PFSK-1 (cell line): ENCODE measurements at regions not wholly inside any gene's neighbourhood (a gene's known extent, or its start where the extent isn't known, plus 50 kb on each side); places are given as distances from the start of the nearest gene placed in this dataset.

Experiments
- FOXP2 ChIP-seq: optimal IDR thresholded peaks from 2 replicates; pipeline ENCODE3; 2011; ENCODE audit warnings: borderline replicate concordance, control low read depth, inconsistent platforms; ENCODE audit not compliant: insufficient read depth; ENCODE audit errors: extremely low read length, extremely low read depth
- POLR2AphosphoS5 ChIP-seq: IDR thresholded peaks from 2 replicates; pipeline ENCODE4 v1.6.1; 2012; ENCODE audit warnings: low read depth, mild to moderate bottlenecking, control low read depth, low read length, moderate library complexity
- TAF1 ChIP-seq: IDR thresholded peaks from 2 replicates; pipeline ENCODE4 v1.6.1; 2012; ENCODE audit warnings: low read length, control low read depth, borderline replicate concordance; ENCODE audit not compliant: insufficient read depth
- TF ChIP-seq, protein P1 (sequence below), 2 experiments: IDR thresholded peaks; 2 replicates each; pipeline versions ENCODE4 v1.6.1 to v1.8.0; 2011 to 2012; ENCODE audit warnings: low read depth in 2 of 2, low read length in 2 of 2, control low read depth in 1 of 2, inconsistent platforms in 1 of 2, mild to moderate bottlenecking in 1 of 2, moderate library complexity in 1 of 2; ENCODE audit not compliant: insufficient read depth in 1 of 2

DNA sequence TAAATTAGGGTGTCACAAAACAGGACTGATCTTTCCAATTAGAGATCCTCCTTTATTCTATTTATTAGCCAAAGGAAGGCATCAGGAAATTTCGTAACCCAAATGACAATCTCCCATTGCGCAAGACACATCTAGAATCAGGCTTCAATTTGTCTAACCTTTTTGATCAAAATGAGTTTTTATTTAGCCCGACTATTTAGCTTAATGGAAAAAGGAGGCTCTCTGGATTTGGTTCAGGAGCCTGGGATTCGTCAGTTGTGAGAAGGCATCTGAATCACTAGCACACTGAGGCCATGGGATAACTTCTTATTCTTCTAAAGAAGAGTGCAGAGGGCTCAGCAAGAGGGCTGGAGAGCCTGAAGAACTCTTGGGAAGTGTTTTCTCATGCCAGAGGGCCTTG lies 332.1 kb upstream of the ETAA1 start:
- no peak for TF ChIP-seq POLR2AphosphoS5
- TF ChIP-seq FOXP2 = no peak
- TF ChIP-seq TAF1 = no peak
- TF ChIP-seq, protein P1, sequence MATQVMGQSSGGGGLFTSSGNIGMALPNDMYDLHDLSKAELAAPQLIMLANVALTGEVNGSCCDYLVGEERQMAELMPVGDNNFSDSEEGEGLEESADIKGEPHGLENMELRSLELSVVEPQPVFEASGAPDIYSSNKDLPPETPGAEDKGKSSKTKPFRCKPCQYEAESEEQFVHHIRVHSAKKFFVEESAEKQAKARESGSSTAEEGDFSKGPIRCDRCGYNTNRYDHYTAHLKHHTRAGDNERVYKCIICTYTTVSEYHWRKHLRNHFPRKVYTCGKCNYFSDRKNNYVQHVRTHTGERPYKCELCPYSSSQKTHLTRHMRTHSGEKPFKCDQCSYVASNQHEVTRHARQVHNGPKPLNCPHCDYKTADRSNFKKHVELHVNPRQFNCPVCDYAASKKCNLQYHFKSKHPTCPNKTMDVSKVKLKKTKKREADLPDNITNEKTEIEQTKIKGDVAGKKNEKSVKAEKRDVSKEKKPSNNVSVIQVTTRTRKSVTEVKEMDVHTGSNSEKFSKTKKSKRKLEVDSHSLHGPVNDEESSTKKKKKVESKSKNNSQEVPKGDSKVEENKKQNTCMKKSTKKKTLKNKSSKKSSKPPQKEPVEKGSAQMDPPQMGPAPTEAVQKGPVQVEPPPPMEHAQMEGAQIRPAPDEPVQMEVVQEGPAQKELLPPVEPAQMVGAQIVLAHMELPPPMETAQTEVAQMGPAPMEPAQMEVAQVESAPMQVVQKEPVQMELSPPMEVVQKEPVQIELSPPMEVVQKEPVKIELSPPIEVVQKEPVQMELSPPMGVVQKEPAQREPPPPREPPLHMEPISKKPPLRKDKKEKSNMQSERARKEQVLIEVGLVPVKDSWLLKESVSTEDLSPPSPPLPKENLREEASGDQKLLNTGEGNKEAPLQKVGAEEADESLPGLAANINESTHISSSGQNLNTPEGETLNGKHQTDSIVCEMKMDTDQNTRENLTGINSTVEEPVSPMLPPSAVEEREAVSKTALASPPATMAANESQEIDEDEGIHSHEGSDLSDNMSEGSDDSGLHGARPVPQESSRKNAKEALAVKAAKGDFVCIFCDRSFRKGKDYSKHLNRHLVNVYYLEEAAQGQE (IDR thresholded peaks at IDR 0.05; ENCODE audit: insufficient read depth in 1 of 2, low read depth in 2 of 2, low read length in 2 of 2) = no peak
